Astrocyte (in vitro differentiated cells and primary cell): ENCODE measurements at regions not wholly inside any gene's neighbourhood (a gene's known extent, or its start where the extent isn't known, plus 50 kb on each side); places are given as distances from the start of the nearest gene placed in this dataset.

ENCODE experiments used
- DNase-seq: peaks from one replicate; pipeline ENCODE4 v3.0.0-alpha.2; 2010; ENCODE audit warnings: low read depth
- FAIRE-seq: peaks from 2 replicates; lab custom pipeline; 2011; peaks lifted over from hg19 to GRCh38; lab: Jason Lieb, UNC
- H2AFZ ChIP-seq: 2 replicates; pipeline ENCODE4 v1.6.0; 2012; ENCODE audit warnings: low read depth, low read length, inconsistent platforms
- H3K27ac ChIP-seq: 2 replicates; pipeline ENCODE4 v1.5.1; 2011; ENCODE audit warnings: low read depth, low read length, inconsistent platforms
- H3K27me3 ChIP-seq: 2 replicates; pipeline ENCODE4 v1.6.0; 2011; ENCODE audit warnings: low read length, inconsistent platforms; ENCODE audit not compliant: insufficient read depth
- H3K36me3 ChIP-seq: 2 replicates; pipeline ENCODE4 v1.5.1; 2011; ENCODE audit warnings: low read length, inconsistent platforms; ENCODE audit not compliant: insufficient read depth
- H3K4me1 ChIP-seq: 2 replicates; pipeline ENCODE4 v1.5.1; 2011; ENCODE audit warnings: low read length, inconsistent platforms; ENCODE audit not compliant: insufficient read depth
- H3K4me2 ChIP-seq: 2 replicates; pipeline ENCODE4 v1.6.0; 2012; ENCODE audit warnings: low read length, inconsistent platforms
- H3K4me3 ChIP-seq: 2 replicates; pipeline ENCODE4 v1.5.1; 2011; ENCODE audit warnings: low read depth, mild to moderate bottlenecking, low read length, inconsistent platforms; ENCODE audit not compliant: insufficient read depth
- H3K79me2 ChIP-seq: 2 replicates; pipeline ENCODE4 v1.6.0; 2012; ENCODE audit warnings: mild to moderate bottlenecking, low read length, inconsistent platforms; ENCODE audit not compliant: insufficient read depth
- H3K9ac ChIP-seq: 2 replicates; pipeline ENCODE4 v1.6.0; 2012; ENCODE audit warnings: mild to moderate bottlenecking, low read length, inconsistent platforms
- H3K9me3 ChIP-seq: 2 replicates; pipeline ENCODE4 v1.5.1; 2012; ENCODE audit warnings: low read depth, mild to moderate bottlenecking, low read length, inconsistent platforms; ENCODE audit not compliant: insufficient read depth
- H4K20me1 ChIP-seq: 2 replicates; pipeline ENCODE4 v1.6.0; 2012; ENCODE audit warnings: low read length, inconsistent platforms; ENCODE audit not compliant: insufficient read depth
- H3K27ac Mint-ChIP-seq: one replicate; pipeline ENCODE4 v1.8.0; 2021; ENCODE audit warnings: mild to moderate bottlenecking, mixed read lengths; ENCODE audit not compliant: unreplicated experiment
- H3K27me3 Mint-ChIP-seq: one replicate; pipeline ENCODE4 v1.8.0; 2021; ENCODE audit warnings: low read depth, mixed read lengths; ENCODE audit not compliant: unreplicated experiment
- H3K36me3 Mint-ChIP-seq: one replicate; pipeline ENCODE4 v1.8.0; 2021; ENCODE audit warnings: low read depth, mixed read lengths; ENCODE audit not compliant: unreplicated experiment
- H3K4me1 Mint-ChIP-seq: one replicate; pipeline ENCODE4 v1.8.0; 2021; ENCODE audit warnings: low read depth, mixed read lengths; ENCODE audit not compliant: unreplicated experiment
- H3K4me3 Mint-ChIP-seq: one replicate; pipeline ENCODE4 v1.8.0; 2021; ENCODE audit warnings: mild to moderate bottlenecking, moderate library complexity, mixed read lengths; ENCODE audit not compliant: unreplicated experiment
- H3K9me3 Mint-ChIP-seq: one replicate; pipeline ENCODE4 v1.8.0; 2021; ENCODE audit warnings: mild to moderate bottlenecking, mixed read lengths; ENCODE audit not compliant: unreplicated experiment
- CTCF ChIP-seq: IDR thresholded peaks from 2 replicates; pipeline ENCODE4 v1.5.1; 2011; ENCODE audit warnings: low read depth, mild to moderate bottlenecking, inconsistent platforms, low read length, moderate library complexity; ENCODE audit not compliant: insufficient read depth
- EZH2 ChIP-seq: IDR thresholded peaks from 2 replicates; pipeline ENCODE4 v1.6.1; 2012; ENCODE audit warnings: mild to moderate bottlenecking, low read length, inconsistent platforms; ENCODE audit not compliant: insufficient read depth

GRCh38 chr11:15865212-15865987 is 490.9 kb downstream of the SOX6 start:
- H3K36me3 Mint-ChIP-seq, result no peaks in the 10 kb centered on the region
- H3K27me3 Mint-ChIP-seq, result peaks cover 6% of the 10 kb centered on the region
- Histone ChIP-seq H3K9ac (no peak overlapping the region), H3K4me1 (no peaks in the 10 kb centered on the region), H3K79me2 (no peaks in the 10 kb centered on the region), H3K9me3 (no peaks in the 10 kb centered on the region), H3K27me3 (no peaks in the 10 kb centered on the region), H3K4me3 (no peak overlapping the region), H3K4me2 (no peak overlapping the region), H4K20me1 (no peaks in the 10 kb centered on the region), H3K36me3 (no peaks in the 10 kb centered on the region), H3K27ac (no peak overlapping the region), H2AFZ (no peak overlapping the region)
- H3K27ac Mint-ChIP-seq, result no peak overlapping the region
- no peak overlapping the region for H3K4me3 Mint-ChIP-seq
- TF ChIP-seq EZH2 (no peak), CTCF (no peak)
- H3K4me1 Mint-ChIP-seq, result peaks cover 2% of the 10 kb centered on the region
- no peak for FAIRE-seq
- H3K9me3 Mint-ChIP-seq, result peaks cover 2% of the 10 kb centered on the region
- no peak for DNase-seq

GRCh38 chr11:15867871-15868270 is 488.5 kb downstream of the SOX6 start:
- Mint-ChIP-seq H3K27ac (no peak overlapping the region), H3K4me1 (peaks cover 2% of the 10 kb centered on the region), H3K36me3 (no peaks in the 10 kb centered on the region), H3K27me3 (peaks cover 13% of the 10 kb centered on the region), H3K9me3 (peaks cover 2% of the 10 kb centered on the region), H3K4me3 (no peak overlapping the region)
- Histone ChIP-seq H3K4me3 (no peak overlapping the region), H3K9ac (no peak overlapping the region), H4K20me1 (no peaks in the 10 kb centered on the region), H3K79me2 (no peaks in the 10 kb centered on the region), H3K27me3 (no peaks in the 10 kb centered on the region), H3K27ac (no peak overlapping the region), H3K36me3 (no peaks in the 10 kb centered on the region), H3K4me1 (no peaks in the 10 kb centered on the region), H2AFZ (no peak overlapping the region), H3K4me2 (no peak overlapping the region), H3K9me3 (no peaks in the 10 kb centered on the region)
- no peak for FAIRE-seq
- peak; percentile 52 for DNase-seq
- TF ChIP-seq EZH2, result no peak
- no peak for TF ChIP-seq CTCF

DNA sequence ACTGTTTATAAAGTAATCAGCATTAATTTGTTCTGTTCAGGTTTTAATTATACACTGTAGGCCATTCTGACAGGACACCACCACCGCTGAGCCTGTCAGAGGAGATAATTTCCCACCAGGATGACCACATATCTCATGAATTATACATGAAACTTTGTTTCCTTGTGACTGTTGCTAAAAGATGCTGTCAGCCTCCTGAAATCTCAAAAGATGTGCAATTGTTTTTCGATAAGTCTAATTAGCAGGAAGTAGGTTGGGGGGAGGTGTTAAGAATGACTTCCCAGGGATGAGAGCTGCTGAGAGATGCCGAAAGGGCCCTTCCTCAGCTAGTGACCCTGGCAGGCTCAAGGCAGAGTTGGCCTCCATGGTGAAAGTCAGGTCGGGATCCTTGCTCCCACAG is 485.4 kb downstream of the SOX6 start:
- no peak for DNase-seq

More for the DNA sequence above, 485.4 kb downstream of the SOX6 start:
- Mint-ChIP-seq H3K27me3 (peaks cover 15% of the 10 kb centered on the region), H3K27ac (no peak overlapping the region), H3K9me3 (peaks cover 7% of the 10 kb centered on the region), H3K4me1 (no peaks in the 10 kb centered on the region), H3K4me3 (no peak overlapping the region), H3K36me3 (peaks cover 3% of the 10 kb centered on the region)
- no peaks in the 10 kb centered on the region for H3K9me3 ChIP-seq
- H3K9ac ChIP-seq, result no peak overlapping the region
- no peak for TF ChIP-seq CTCF
- no peak for TF ChIP-seq EZH2
- H3K36me3 ChIP-seq, result no peaks in the 10 kb centered on the region
- no peak for FAIRE-seq
- no peak overlapping the region for H3K27ac ChIP-seq
- H3K4me2 ChIP-seq, result no peak overlapping the region
- H3K4me1 ChIP-seq, result no peaks in the 10 kb centered on the region
- no peaks in the 10 kb centered on the region for H3K27me3 ChIP-seq
- no peaks in the 10 kb centered on the region for H3K79me2 ChIP-seq
- no peak overlapping the region for H2AFZ ChIP-seq
- no peaks in the 10 kb centered on the region for H4K20me1 ChIP-seq
- H3K4me3 ChIP-seq, result no peak overlapping the region
